ENCODE measurements at regions not wholly inside any gene's neighbourhood (a gene's known extent, or its start where the extent isn't known, plus 50 kb on each side); places are given as distances from the start of the nearest gene placed in this dataset.
"Not testable (repeated sequence)": the region's sequence is repeated elsewhere in the genome, so short reads cannot be mapped to it uniquely, and the experiment has no call there.

DNA sequence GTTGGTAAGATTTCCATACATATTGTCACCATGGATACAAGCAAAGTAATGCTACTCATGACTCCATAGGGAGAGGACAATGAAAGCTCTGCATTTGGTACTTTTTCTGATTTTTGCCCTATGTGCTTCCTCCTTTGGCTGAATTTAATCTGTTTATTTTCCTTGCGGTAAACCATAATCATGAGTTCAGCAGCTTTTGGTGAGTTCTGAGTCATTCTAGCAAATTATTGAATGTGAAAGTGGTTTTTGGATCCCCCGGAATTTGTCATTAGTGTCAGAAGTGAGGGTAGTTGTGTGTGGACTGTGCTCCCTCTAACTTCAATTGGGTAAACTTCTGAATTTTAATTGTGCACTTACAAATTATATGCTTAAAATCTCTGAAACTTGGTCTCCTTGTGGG, 170.3 kb downstream of the MOSPD2 start:
- no peak overlapping the region for H3K4me3 ChIP-seq (ENCODE audit: low read length)
- no peak for DNase-seq (ENCODE audit: low read depth)
- TF ChIP-seq, protein P1, sequence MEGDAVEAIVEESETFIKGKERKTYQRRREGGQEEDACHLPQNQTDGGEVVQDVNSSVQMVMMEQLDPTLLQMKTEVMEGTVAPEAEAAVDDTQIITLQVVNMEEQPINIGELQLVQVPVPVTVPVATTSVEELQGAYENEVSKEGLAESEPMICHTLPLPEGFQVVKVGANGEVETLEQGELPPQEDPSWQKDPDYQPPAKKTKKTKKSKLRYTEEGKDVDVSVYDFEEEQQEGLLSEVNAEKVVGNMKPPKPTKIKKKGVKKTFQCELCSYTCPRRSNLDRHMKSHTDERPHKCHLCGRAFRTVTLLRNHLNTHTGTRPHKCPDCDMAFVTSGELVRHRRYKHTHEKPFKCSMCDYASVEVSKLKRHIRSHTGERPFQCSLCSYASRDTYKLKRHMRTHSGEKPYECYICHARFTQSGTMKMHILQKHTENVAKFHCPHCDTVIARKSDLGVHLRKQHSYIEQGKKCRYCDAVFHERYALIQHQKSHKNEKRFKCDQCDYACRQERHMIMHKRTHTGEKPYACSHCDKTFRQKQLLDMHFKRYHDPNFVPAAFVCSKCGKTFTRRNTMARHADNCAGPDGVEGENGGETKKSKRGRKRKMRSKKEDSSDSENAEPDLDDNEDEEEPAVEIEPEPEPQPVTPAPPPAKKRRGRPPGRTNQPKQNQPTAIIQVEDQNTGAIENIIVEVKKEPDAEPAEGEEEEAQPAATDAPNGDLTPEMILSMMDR (conservative IDR thresholded peaks at IDR 0.05; ENCODE audit: low read length), result no peak

DNA sequence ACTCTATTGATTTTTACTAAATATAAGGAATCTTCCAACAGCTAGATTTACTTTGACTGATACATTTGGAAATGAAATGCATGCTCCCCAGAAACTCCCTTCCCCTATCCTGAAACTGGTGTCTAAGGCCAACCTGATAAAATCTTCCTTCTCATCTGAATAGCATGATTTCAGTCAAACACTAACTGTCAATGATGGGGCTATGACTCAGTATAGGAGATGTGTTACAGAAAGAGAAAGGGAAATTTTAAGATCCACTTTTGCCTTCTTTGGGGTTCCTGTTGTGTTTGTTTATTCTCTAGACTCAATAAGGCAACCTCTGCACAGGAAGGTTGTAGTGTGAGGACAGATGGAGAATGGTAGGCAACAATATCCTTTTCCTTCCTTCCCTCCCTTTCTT, 160.7 kb downstream of the MOSPD2 start:
- TF ChIP-seq, protein P1 (conservative IDR thresholded peaks at IDR 0.05; ENCODE audit: low read length), result no peak
- no peak for DNase-seq (ENCODE audit: low read depth)
- H3K4me3 ChIP-seq (ENCODE audit: low read length), result no peak overlapping the region

DNA sequence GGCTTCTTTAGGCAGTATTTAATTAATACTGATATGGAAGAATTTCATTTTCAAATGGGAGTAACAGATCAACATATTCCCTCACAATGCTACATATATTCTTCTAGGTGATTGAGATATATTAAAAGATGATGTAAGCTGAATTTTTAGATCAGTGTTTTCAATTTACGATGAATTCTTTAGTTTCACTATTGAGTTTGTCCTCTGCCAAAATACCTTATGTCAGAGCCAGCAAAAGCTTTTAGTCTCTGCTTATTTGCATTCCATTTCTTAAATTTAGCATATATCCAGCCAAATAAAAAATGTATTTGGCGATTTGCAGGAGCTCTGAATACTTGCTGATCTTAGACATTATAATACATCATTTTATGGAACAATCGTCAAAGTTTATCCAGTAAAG, 144.3 kb downstream of the MOSPD2 start:
- H3K4me3 ChIP-seq (ENCODE audit: low read length), result no peak overlapping the region
- no peak for DNase-seq (ENCODE audit: low read depth)
- TF ChIP-seq, protein P1 (conservative IDR thresholded peaks at IDR 0.05; ENCODE audit: low read length), result no peak

DNA sequence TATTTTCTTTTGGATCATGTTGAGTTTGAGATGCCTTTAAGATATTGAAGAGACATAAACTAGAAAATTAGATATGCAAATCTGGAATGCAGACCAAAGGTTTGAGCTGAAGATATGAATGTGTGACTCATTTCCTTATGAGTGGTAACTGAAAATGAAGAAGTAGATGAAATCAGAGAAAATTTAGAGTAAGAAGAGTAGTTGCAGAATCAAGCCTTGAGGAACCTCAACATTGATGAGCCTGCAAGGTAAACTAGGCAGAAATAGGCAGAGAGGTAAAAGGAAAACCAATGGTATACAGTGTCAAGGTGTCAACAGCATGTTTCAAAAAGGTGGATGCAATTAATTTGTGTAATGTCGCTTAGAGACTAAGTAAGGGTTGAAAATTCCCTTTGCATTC, 142.8 kb downstream of the MOSPD2 start:
- TF ChIP-seq, protein P1 (conservative IDR thresholded peaks at IDR 0.05; ENCODE audit: low read length), result no peak
- no peak for DNase-seq (ENCODE audit: low read depth)
- no peak overlapping the region for H3K4me3 ChIP-seq (ENCODE audit: low read length)

DNA sequence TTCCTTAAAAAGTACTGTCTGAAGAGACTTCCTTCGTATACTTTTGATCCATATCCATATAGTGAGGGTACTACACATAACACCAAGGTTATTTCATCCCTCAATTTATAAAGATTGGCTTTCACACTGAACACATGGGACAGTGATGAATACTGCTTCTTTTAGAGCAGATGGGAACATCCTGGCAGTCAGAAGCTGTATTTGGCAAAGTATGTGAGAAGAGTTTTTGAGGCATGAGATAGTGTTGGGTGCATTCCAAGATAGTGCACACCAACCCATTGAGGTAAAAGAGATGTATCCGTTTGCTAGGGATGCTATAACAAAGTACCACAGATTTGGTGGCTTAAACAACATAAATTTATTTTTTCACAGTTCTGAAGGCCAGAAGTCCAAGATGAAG, 141.1 kb downstream of the MOSPD2 start:
- TF ChIP-seq, protein P1 (conservative IDR thresholded peaks at IDR 0.05; ENCODE audit: low read length), result no peak
- H3K4me3 ChIP-seq (ENCODE audit: low read length), result no peak overlapping the region
- DNase-seq (ENCODE audit: low read depth), result peak; percentile 46

DNA sequence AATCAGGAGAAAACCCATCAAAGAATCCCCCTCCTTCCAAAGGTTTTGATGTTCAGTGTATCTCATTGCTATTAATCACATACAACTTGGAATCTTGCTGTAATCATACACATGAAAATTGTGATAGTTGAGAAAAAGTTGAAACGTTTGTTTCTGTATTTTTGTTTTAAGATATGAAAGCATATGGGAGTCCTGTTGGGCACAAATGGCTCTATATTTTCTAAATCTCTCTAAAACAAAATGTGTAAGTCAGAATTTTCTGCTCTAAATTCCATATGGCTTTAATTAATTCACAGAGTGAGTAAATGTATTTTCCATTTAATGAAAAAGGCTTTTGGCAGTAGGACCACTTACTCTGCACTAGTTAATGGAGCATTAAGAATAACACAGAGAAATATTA, 140.2 kb downstream of the MOSPD2 start:
- DNase-seq (ENCODE audit: low read depth), result no peak
- H3K4me3 ChIP-seq (ENCODE audit: low read length), result no peak overlapping the region
- TF ChIP-seq, protein P1 (conservative IDR thresholded peaks at IDR 0.05; ENCODE audit: low read length), result no peak

DNA sequence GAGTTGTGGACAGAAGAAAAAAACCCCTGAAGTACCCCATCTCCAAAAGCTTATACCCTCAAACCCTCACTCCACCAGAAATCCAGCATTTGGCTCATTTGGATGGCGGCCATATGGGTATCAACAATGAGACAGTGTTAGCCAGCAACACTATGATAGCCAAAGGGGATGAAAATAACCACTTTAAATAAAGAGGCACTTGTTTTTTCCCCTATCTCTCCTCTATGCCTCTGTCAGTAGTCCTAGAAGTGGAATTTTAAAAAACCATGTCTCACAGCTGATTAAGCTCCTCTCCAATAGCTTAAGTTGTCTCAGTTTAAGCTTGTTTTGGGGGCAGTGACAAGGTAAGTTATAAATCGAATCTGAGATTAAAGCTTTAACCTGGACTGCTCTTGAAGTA, 124.0 kb downstream of the MOSPD2 start:
- TF ChIP-seq, protein P1 (conservative IDR thresholded peaks at IDR 0.05; ENCODE audit: low read length), result no peak
- no peak for DNase-seq (ENCODE audit: low read depth)
- H3K4me3 ChIP-seq (ENCODE audit: low read length), result no peak overlapping the region

DNA sequence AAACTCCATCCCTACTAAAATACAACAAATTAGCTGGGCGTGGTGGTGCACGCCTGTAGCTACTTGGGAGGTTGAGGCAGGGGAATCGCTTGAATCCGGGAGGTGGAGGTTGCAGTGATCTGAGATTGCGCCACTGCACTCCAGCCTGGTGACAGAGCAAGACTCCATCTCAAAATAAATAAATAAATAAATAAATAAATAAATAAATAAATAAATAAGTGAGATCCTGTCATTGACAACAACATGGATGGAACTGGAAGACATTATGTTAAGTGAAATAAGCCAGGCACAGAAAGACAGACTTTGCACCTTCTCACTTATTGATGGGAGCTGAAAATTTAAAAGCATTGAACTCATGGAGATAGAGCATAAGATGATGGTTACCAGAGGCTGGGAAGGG, 111.2 kb downstream of the MOSPD2 start:
- not testable (repeated sequence) for H3K4me3 ChIP-seq (ENCODE audit: low read length); DNase-seq (ENCODE audit: low read depth)
